ENCODE measurements at regions not wholly inside any gene's neighbourhood (a gene's known extent, or its start where the extent isn't known, plus 50 kb on each side); places are given as distances from the start of the nearest gene placed in this dataset.
"Not testable (repeated sequence)": the region's sequence is repeated elsewhere in the genome, so short reads cannot be mapped to it uniquely, and the experiment has no call there.

DNA sequence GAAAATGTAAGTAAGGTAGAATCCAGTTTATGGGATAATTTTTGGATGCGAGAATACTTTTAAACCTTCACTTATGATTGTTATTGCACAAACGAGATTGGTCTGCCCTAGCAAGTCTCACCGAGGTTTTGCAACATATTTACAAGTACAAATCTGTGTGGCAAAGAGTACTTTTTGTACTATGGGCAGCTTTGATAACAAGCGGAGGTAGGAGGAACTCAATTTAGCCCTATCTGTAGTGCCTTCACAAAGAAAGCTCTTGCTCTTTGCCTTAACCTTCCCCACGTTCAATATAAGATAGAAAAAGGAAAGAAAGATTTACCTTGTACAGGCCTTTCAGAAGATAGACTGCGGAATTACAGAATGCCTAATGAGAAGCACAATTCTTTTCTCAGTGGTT, 77.5 kb upstream of the HIVEP1 start:
- no peak overlapping the region for H3K27ac ChIP-seq
- TF ChIP-seq, protein P1, sequence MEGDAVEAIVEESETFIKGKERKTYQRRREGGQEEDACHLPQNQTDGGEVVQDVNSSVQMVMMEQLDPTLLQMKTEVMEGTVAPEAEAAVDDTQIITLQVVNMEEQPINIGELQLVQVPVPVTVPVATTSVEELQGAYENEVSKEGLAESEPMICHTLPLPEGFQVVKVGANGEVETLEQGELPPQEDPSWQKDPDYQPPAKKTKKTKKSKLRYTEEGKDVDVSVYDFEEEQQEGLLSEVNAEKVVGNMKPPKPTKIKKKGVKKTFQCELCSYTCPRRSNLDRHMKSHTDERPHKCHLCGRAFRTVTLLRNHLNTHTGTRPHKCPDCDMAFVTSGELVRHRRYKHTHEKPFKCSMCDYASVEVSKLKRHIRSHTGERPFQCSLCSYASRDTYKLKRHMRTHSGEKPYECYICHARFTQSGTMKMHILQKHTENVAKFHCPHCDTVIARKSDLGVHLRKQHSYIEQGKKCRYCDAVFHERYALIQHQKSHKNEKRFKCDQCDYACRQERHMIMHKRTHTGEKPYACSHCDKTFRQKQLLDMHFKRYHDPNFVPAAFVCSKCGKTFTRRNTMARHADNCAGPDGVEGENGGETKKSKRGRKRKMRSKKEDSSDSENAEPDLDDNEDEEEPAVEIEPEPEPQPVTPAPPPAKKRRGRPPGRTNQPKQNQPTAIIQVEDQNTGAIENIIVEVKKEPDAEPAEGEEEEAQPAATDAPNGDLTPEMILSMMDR (conservative IDR thresholded peaks at IDR 0.05), result no peak
- TF ChIP-seq ZFX (IDR thresholded peaks at IDR 0.05), result no peak

DNA sequence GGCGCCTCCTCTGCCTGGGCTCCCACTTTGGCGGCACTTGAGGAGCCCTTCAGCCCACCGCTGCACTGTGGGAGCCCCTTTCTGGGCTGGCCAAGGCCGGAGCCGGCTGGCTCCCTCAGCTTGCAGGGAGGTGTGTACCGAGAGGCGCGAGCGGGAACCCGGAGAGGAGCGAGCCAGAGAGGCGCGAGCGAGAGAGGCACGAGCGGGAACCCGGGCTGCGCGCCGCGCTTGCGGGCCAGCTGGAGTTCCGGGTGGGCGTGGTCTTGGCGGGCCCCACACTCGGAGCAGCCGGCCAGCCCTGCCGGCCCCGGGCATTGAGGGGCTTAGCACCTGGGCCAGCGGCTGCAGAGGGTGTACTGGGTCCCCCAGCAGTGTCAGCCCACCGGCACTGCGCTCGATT, 79.2 kb upstream of the HIVEP1 start:
- not testable (repeated sequence) for H3K27ac ChIP-seq

DNA sequence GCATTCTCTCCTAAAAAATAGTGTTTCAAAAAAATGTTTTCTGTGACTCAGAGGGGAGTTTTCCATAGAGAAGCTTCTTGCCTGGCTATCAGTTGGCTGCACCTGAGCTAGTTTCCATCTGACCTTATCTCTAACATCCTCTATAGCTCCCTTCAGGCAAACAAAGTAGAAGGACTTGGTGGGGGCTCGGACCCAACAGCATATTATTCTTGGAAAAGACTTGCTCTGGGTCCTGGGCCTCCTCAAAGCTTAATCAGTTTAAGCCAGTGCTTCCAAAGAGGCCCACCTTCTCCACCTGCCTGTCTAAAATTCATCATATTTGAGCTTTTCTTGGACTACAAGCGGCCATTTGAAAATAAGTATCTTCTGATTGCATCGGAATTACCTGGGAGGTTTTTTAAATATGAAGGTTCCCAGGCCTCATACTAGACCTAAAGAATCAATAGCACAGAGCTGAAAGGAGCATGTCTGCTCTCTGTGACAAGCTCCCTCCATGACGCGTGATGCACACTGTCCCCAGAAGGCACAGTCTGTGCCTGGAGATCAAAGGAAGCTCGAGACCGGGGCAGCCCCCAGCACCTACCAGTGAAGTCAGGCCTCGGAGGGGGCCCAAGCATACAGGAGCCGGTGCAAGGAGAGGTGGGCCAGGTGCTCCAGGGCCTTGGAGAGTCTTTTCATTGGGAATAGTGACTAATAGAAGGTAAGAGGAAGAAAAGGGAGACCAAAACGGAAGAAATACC, 80.6 kb upstream of the HIVEP1 start:
- H3K27ac ChIP-seq, result no peak overlapping the region
- no peak for TF ChIP-seq ZFX (IDR thresholded peaks at IDR 0.05)
- TF ChIP-seq, protein P1 (conservative IDR thresholded peaks at IDR 0.05), result no peak

DNA sequence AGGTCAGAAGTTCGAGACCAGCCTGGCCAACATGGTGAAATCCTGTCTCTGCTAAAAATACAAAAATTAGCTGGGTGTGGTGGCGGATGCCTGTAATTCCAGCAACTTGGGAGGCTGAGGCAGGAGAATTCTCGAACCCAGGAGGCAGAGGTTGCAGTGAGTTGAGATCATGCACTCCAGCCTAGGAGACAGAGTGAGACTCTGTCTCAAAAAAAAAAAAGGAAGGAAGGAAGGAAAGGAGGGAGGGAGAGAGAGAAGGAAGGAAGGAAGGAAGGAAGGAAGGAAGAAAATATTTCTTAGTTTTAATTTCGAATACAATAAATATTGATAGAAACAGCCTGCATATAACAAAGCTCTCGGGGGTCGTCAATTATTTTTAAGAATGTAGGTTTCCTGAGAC, 81.3 kb upstream of the HIVEP1 start:
- H3K27ac ChIP-seq, result not testable (repeated sequence)

DNA sequence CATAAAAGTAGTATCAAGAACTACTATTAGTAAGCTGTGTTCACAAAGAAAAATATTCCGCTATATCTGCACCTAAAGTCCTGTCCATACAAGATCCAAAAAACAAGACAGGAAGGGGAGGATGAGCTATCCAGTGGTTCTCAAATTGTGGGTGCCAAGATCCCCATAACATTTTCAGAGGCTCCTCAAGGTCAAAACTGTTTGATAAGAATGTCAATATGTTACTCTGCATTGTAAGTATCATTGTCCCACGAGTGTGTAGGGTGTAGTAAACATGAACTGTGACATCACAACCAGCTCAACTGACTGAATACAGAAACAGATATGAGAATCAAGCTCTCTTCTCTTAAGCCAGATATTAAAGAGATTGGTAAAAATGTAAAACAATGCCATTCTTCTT, 81.9 kb upstream of the HIVEP1 start:
- TF ChIP-seq, protein P1 (conservative IDR thresholded peaks at IDR 0.05), result no peak
- TF ChIP-seq ZFX (IDR thresholded peaks at IDR 0.05), result no peak
- H3K27ac ChIP-seq, result no peak overlapping the region

DNA sequence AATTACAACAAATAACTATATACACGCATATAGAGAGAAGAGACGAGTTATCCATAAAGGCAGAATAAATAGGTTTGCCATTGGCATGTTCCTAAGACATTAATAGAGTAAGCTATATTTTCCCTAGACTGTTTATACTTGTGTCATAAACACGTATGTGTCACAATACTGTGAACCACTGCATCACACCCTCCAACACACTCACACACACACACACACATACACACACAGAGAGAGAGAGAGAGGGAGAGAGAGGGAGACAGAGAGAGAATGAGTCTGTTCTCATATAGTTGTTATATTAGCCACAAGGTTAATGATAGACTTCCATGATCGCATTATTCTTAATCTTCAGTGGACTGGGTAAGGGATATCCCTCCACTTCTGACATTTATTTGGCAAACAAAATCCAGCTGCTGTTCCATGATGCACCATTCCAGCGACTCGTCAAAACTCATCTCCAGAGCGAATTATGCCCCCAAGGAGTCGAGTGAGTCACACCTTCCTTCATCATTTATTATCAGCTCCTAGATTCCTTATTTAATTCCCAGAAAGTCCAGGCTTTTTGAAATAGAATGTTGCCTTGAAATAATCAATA, 82.8 kb upstream of the HIVEP1 start:
- TF ChIP-seq, protein P1 (conservative IDR thresholded peaks at IDR 0.05), result no peak
- TF ChIP-seq ZFX (IDR thresholded peaks at IDR 0.05), result no peak
- H3K27ac ChIP-seq, result no peak overlapping the region

DNA sequence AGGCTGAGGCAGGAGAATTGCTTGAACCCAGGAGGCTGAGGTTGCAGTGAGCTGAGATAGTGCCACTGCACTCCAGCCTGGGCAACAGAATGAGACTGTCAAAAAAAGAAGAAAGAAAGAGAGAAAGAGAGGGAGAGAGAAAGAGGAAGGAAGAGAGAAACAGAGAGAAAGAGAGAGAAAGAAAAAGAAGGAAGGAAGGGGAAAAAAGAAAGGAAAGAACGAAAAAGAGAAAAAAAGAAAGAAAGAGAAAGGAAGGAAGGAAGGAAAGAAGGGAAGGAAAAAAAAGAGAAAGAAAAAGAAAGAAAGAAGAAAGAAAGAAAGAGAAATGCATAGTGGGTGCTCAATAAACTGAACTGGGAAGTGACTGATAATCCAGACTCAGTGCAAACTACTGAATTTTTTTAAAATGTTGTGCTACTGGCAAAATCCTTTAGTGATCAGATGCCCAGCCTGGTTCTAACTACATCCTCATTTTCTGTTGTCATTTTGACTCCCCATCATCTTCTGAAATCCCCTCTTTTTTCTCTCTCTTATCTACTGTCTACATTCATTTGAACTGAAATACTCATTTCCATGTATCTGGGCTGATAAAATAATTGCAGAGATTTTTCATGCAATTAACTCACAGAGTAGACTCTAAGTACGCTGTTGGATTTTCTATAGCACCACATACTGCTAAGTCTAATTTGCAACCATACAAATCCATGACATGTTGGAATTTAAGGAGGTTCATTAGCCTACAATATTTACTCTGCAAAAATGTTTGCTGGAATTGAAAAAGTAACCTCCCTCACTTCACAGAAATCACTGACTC, 85.3 kb upstream of the HIVEP1 start:
- no peak for TF ChIP-seq ZFX (IDR thresholded peaks at IDR 0.05)
- TF ChIP-seq, protein P1 (conservative IDR thresholded peaks at IDR 0.05), result no peak
- no peak overlapping the region for H3K27ac ChIP-seq

DNA sequence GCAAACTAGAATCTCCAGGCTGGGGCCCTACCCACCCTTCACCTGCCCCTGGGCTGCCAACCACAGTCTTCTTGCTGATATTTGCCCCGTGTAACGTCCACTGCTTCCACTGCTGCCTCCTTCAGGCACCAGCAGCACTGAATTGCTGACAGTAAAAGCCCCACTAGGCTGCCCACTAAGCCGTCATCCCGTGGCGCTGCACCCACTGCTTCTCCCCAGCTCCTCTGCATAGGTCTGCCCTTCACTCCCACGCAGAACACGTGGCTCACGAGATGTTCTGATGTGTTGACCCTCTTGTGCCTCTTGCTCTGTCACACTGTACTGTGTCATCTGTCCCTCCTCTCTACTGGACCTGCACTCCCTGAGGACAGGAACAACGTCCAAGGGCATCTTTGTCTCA, 86.3 kb upstream of the HIVEP1 start:
- no peak overlapping the region for H3K27ac ChIP-seq
- no peak for TF ChIP-seq ZFX (IDR thresholded peaks at IDR 0.05)
- TF ChIP-seq, protein P1 (conservative IDR thresholded peaks at IDR 0.05), result no peak

All from C4-2B (cell line).